H9 (cell line): ENCODE measurements at regions not wholly inside any gene's neighbourhood (a gene's known extent, or its start where the extent isn't known, plus 50 kb on each side); places are given as distances from the start of the nearest gene placed in this dataset.

Source experiments
- DNase-seq: peaks from one replicate; pipeline ENCODE4 v3.0.0-alpha.2; 2017
- H2AFZ ChIP-seq: one replicate; pipeline ENCODE4 v1.6.1; 2013; ENCODE audit warnings: mild to moderate bottlenecking, low read length, control low read depth, moderate library complexity
- H2AK5ac ChIP-seq: 2 replicates; pipeline ENCODE4 v1.6.1; 2013; ENCODE audit warnings: low read length, control low read depth, mixed read lengths; ENCODE audit not compliant: insufficient read length
- H2BK120ac ChIP-seq: one replicate; pipeline ENCODE4 v1.6.1; 2013; ENCODE audit warnings: low read depth, mild to moderate bottlenecking, low read length, control low read depth, inconsistent platforms; ENCODE audit not compliant: poor library complexity, severe bottlenecking
- H2BK12ac ChIP-seq: 2 replicates; pipeline ENCODE4 v1.6.1; 2013; ENCODE audit warnings: low read length, control low read depth, mixed read lengths, low read depth; ENCODE audit not compliant: insufficient read length
- H2BK15ac ChIP-seq: 2 replicates; pipeline ENCODE4 v1.6.1; 2013; ENCODE audit warnings: low read depth, low read length, control low read depth
- H2BK20ac ChIP-seq: one replicate; pipeline ENCODE4 v1.6.1; 2013; ENCODE audit warnings: low read depth, mild to moderate bottlenecking, low read length, control low read depth, inconsistent platforms; ENCODE audit not compliant: poor library complexity, severe bottlenecking
- H2BK5ac ChIP-seq: 2 replicates; pipeline ENCODE4 v1.6.1; 2013; ENCODE audit warnings: low read length, control low read depth, mixed read lengths; ENCODE audit not compliant: insufficient read length
- H3K14ac ChIP-seq: 2 replicates; pipeline ENCODE4 v1.6.1; 2013; ENCODE audit warnings: low read length, control low read depth; ENCODE audit not compliant: insufficient read depth
- H3K18ac ChIP-seq: 2 replicates; pipeline ENCODE4 v1.6.1; 2013; ENCODE audit warnings: low read depth, mild to moderate bottlenecking, mixed read lengths, low read length, control low read depth; ENCODE audit not compliant: insufficient read length
- H3K23ac ChIP-seq: 2 replicates; pipeline ENCODE4 v1.6.1; 2013; ENCODE audit warnings: low read length, control low read depth, mixed read lengths, low read depth; ENCODE audit not compliant: insufficient read length
- H3K23me2 ChIP-seq: 2 replicates; pipeline ENCODE4 v1.6.1; 2013; ENCODE audit warnings: low read depth, mild to moderate bottlenecking, mixed read lengths, low read length, control low read depth; ENCODE audit not compliant: insufficient read length, poor library complexity, severe bottlenecking
- H3K27ac ChIP-seq: 2 replicates; pipeline ENCODE4 v1.5.1; 2013; ENCODE audit warnings: low read length, control low read depth, mixed read lengths, low read depth; ENCODE audit not compliant: insufficient read length
- H3K27me3 ChIP-seq: 2 replicates; pipeline ENCODE4 v1.6.1; 2013; ENCODE audit warnings: low read length, control low read depth, inconsistent platforms; ENCODE audit not compliant: insufficient read depth
- H3K4ac ChIP-seq: 2 replicates; pipeline ENCODE4 v1.6.1; 2013; ENCODE audit warnings: low read depth, mild to moderate bottlenecking, control low read depth, inconsistent platforms, low read length, moderate library complexity
- H3K4me1 ChIP-seq: 2 replicates; pipeline ENCODE4 v1.6.1; 2013; ENCODE audit warnings: low read length, control low read depth, inconsistent platforms; ENCODE audit not compliant: insufficient read depth
- H3K4me2 ChIP-seq: 2 replicates; pipeline ENCODE4 v1.6.1; 2013; ENCODE audit warnings: low read length, control low read depth, mixed read lengths; ENCODE audit not compliant: insufficient read length, insufficient read depth
- H3K56ac ChIP-seq: 2 replicates; pipeline ENCODE4 v1.6.1; 2013; ENCODE audit warnings: low read depth, mild to moderate bottlenecking, mixed read lengths, low read length, control low read depth; ENCODE audit not compliant: insufficient read length
- H3K79me1 ChIP-seq: 2 replicates; pipeline ENCODE4 v1.6.1; 2013; ENCODE audit warnings: low read depth, mild to moderate bottlenecking, moderate library complexity, low read length, control low read depth, inconsistent platforms; ENCODE audit not compliant: insufficient read depth, poor library complexity, severe bottlenecking
- H3K79me2 ChIP-seq: 2 replicates; pipeline ENCODE4 v1.6.1; 2013; ENCODE audit warnings: low read length, control low read depth, inconsistent platforms; ENCODE audit not compliant: insufficient read depth
- H3K9ac ChIP-seq: 2 replicates; pipeline ENCODE4 v1.6.1; 2013; ENCODE audit warnings: low read length, control low read depth, mixed read lengths; ENCODE audit not compliant: insufficient read length; ENCODE audit errors: extremely low read depth
- H3K9me3 ChIP-seq: one replicate; pipeline ENCODE4 v1.6.1; 2013; ENCODE audit warnings: low read depth, low read length, inconsistent platforms; ENCODE audit not compliant: control insufficient read depth
- H3T11ph ChIP-seq: one replicate; pipeline ENCODE4 v1.6.1; 2013; ENCODE audit warnings: mild to moderate bottlenecking, low read length, control low read depth, inconsistent platforms
- H4K20me1 ChIP-seq: one replicate; pipeline ENCODE4 v1.6.1; 2013; ENCODE audit not compliant: control insufficient read depth, insufficient read length, insufficient read depth
- H4K5ac ChIP-seq: 2 replicates; pipeline ENCODE4 v1.6.1; 2013; ENCODE audit warnings: low read depth, mild to moderate bottlenecking, mixed read lengths, low read length, control low read depth; ENCODE audit not compliant: insufficient read length
- H4K8ac ChIP-seq: replicated peaks from 2 replicates; pipeline ENCODE4 v1.6.1; 2013; ENCODE audit warnings: low read length, control low read depth, mixed read lengths, low read depth; ENCODE audit not compliant: insufficient read length
- H4K91ac ChIP-seq: 2 replicates; pipeline ENCODE4 v1.6.1; 2013; ENCODE audit warnings: low read depth, mild to moderate bottlenecking, moderate library complexity, mixed read lengths, low read length, control low read depth; ENCODE audit not compliant: insufficient read length
- H3K27ac Mint-ChIP-seq, 3 experiments: 2 replicates in 2 of 3; 3 replicates in 1 of 3; pipeline ENCODE4 v1.8.0; 2020 to 2021; ENCODE audit warnings: mixed read lengths in 3 of 3, mild to moderate bottlenecking in 1 of 3, moderate library complexity in 1 of 3
- H3K27me3 Mint-ChIP-seq: 2 replicates; pipeline ENCODE4 v1.8.0; 2021; ENCODE audit warnings: low read depth, mild to moderate bottlenecking, moderate library complexity, mixed read lengths
- H3K36me3 Mint-ChIP-seq, 3 experiments: 2 replicates in 2 of 3; 3 replicates in 1 of 3; pipeline ENCODE4 v1.8.0; 2020 to 2021; ENCODE audit warnings: low read depth in 3 of 3, mixed read lengths in 3 of 3; ENCODE audit not compliant: insufficient read depth in 1 of 3
- H3K4me1 Mint-ChIP-seq, 2 experiments: 2 replicates each; pipeline ENCODE4 v1.8.0; 2020; ENCODE audit warnings: mixed read lengths in 2 of 2
- H3K4me3 Mint-ChIP-seq, 2 experiments: 2 replicates in 1 of 2; 3 replicates in 1 of 2; pipeline ENCODE4 v1.8.0; 2020 to 2021; ENCODE audit warnings: mild to moderate bottlenecking in 2 of 2, mixed read lengths in 2 of 2, moderate library complexity in 1 of 2
- H3K9me3 Mint-ChIP-seq, 2 experiments: 2 replicates in 1 of 2; 3 replicates in 1 of 2; pipeline ENCODE4 v1.8.0; 2020; ENCODE audit warnings: mild to moderate bottlenecking in 2 of 2, mixed read lengths in 2 of 2, moderate library complexity in 1 of 2
- WGBS: extraction: QIAGEN DNeasy Blood & Tissue Kit; methylation state at CpG from one replicate; pipeline ENCODE4 v1.1.7; 2013; ENCODE audit warnings: missing lambda C conversion rate, low lambda C conversion rate, mixed read lengths; ENCODE audit not compliant: insufficient read length; ENCODE audit errors: extremely low coverage; 5-methylcytosine and 5-hydroxymethylcytosine counted together
- TF ChIP-seq, protein P1 (sequence below): fragments of 200-600 bp; sonication (generic); conservative IDR thresholded peaks from 3 replicates; pipeline ENCODE4 v1.8.0; 2021; ENCODE audit warnings: antibody characterized with exemption, mild to moderate bottlenecking

DNA sequence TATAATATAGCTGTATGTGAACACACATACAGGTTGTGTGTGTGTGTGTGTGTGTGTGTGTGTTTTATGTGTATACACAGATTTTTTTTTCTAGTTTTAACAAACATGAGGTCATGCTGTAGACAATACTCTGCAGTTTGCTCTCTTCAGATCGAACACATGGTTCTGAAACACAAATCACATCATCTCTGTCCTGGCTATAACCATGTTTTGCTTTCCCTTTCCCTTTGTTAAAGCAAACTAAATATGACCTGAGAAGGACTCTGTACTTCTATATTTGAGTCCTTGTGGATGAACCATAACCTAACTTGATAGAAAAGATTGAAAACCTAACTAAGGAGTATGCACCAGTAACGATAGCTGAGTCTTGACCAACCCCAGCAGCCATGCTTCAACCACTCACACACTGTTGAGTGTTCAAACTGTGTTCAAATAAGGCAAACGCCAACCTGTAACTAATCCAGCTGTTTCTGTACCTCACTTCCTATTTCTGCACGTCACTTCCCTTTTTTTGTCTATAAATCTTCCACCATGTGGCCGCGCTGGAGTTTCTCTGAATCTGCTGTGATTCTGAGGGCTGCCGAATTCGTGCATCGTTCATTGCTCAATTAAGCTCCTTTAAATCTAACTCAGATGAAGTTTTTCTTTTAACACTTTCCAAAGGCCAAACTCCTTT lies 303.8 kb downstream of the HS3ST3B1 start:
- H3T11ph ChIP-seq = no peak overlapping the region
- no peak overlapping the region for H2BK20ac ChIP-seq
- H3K79me2 ChIP-seq = no peaks in the 10 kb centered on the region
- TF ChIP-seq, protein P1, sequence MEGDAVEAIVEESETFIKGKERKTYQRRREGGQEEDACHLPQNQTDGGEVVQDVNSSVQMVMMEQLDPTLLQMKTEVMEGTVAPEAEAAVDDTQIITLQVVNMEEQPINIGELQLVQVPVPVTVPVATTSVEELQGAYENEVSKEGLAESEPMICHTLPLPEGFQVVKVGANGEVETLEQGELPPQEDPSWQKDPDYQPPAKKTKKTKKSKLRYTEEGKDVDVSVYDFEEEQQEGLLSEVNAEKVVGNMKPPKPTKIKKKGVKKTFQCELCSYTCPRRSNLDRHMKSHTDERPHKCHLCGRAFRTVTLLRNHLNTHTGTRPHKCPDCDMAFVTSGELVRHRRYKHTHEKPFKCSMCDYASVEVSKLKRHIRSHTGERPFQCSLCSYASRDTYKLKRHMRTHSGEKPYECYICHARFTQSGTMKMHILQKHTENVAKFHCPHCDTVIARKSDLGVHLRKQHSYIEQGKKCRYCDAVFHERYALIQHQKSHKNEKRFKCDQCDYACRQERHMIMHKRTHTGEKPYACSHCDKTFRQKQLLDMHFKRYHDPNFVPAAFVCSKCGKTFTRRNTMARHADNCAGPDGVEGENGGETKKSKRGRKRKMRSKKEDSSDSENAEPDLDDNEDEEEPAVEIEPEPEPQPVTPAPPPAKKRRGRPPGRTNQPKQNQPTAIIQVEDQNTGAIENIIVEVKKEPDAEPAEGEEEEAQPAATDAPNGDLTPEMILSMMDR = no peak
- no peak for DNase-seq
- Mint-ChIP-seq H3K27ac (no peak overlapping the region), H3K4me1 (no peaks in the 10 kb centered on the region), H3K9me3 (peaks cover 0 to 3% of the 10 kb centered on the region in 2 experiments; a peak in 3 of 5 replicates), H3K36me3 (peaks cover 0 to 6% (median 1%) of the 10 kb centered on the region in 3 experiments; a peak in 2 of 7 replicates), H3K4me3 (no peak overlapping the region), H3K27me3 (no peaks in the 10 kb centered on the region)
- no peak overlapping the region for H3K4ac ChIP-seq
- WGBS = no CpG with 5 or more reads among the region's 9 CpGs
- H4K91ac ChIP-seq = no peak overlapping the region
- H3K4me2 ChIP-seq = no peak overlapping the region
- no peak overlapping the region for H2AFZ ChIP-seq
- no peak overlapping the region for H3K9ac ChIP-seq
- H3K27ac ChIP-seq = no peak overlapping the region
- no peaks in the 10 kb centered on the region for H3K79me1 ChIP-seq
- no peaks in the 10 kb centered on the region for H4K20me1 ChIP-seq
- no peak overlapping the region for H3K18ac ChIP-seq
- no peak overlapping the region for H4K8ac ChIP-seq
- no peak overlapping the region for H4K5ac ChIP-seq
- no peaks in the 10 kb centered on the region for H3K23me2 ChIP-seq
- H2BK120ac ChIP-seq = no peak overlapping the region
- H2AK5ac ChIP-seq = no peak overlapping the region
- H2BK15ac ChIP-seq = no peak overlapping the region
- no peaks in the 10 kb centered on the region for H3K9me3 ChIP-seq
- H2BK5ac ChIP-seq = no peak overlapping the region
- no peak overlapping the region for H2BK12ac ChIP-seq
- H3K4me1 ChIP-seq = no peaks in the 10 kb centered on the region
- H3K27me3 ChIP-seq = no peaks in the 10 kb centered on the region
- H3K23ac ChIP-seq = no peak overlapping the region
- no peak overlapping the region for H3K56ac ChIP-seq
- H3K14ac ChIP-seq = no peak overlapping the region
